ENCODE measurements at regions not wholly inside any gene's neighbourhood (a gene's known extent, or its start where the extent isn't known, plus 50 kb on each side); places are given as distances from the start of the nearest gene placed in this dataset.

DNA sequence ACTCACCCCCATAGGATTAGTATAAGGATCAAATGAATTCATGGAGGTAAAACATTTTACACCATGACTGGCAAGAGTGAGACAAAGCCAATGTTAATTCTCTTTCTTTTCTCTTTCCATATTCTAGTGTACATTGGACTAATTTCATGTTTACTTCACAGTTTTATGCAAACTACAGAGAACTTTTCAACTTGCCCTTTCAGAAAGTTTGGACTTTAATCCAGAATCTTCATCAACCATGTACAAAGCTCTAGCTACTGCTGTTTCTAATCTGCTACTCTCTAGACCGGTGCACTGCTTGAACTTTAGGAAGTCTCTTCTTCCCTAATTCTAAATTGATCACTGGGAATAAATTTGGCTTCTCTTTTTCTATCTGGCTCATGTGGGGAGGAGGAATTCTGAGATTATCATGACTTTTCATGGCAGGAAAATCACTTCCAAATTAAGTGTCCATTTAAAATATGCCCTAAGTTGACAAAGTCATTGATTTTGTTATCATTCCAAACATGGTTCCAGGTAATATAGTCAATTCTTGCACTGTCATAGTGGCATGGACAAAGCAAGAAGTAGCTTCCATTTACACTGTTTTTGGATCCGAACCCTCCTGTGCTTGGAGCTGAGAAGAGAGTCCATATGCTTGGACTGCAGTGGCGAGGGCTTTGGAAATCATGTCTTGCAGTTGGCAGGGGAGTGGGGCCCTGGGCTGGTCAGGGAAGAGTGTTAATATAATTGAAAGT, 903.3 kb downstream of the CCSER2 start:
- no peak for DNase-seq
- 81 to 84% methylated on average over 2 to 3 of the region's 3 CpGs for WGBS, 2 donors (ENCODE audit: low coverage in 1 of 2)
- H3K27ac ChIP-seq = no peak overlapping the region
- intact Hi-C loops (cut with DNase I; ENCODE audit: low total_unique reads) (no loop called here), in situ Hi-C loops (cut with MboI; ENCODE audit: low pct_ligation_motif_present in 1 of 4, low pct_unique_long_range_greater_than_20kb in 1 of 4, low sequenced_read_pairs in 3 of 4) (no loop called here)
- no peak overlapping the region for H3K4me3 ChIP-seq
- no peaks in the 10 kb centered on the region for H3K36me3 ChIP-seq
- no peaks in the 10 kb centered on the region for H3K9me3 ChIP-seq
- H3K4me1 ChIP-seq = no peaks in the 10 kb centered on the region
- TF ChIP-seq, protein P1, sequence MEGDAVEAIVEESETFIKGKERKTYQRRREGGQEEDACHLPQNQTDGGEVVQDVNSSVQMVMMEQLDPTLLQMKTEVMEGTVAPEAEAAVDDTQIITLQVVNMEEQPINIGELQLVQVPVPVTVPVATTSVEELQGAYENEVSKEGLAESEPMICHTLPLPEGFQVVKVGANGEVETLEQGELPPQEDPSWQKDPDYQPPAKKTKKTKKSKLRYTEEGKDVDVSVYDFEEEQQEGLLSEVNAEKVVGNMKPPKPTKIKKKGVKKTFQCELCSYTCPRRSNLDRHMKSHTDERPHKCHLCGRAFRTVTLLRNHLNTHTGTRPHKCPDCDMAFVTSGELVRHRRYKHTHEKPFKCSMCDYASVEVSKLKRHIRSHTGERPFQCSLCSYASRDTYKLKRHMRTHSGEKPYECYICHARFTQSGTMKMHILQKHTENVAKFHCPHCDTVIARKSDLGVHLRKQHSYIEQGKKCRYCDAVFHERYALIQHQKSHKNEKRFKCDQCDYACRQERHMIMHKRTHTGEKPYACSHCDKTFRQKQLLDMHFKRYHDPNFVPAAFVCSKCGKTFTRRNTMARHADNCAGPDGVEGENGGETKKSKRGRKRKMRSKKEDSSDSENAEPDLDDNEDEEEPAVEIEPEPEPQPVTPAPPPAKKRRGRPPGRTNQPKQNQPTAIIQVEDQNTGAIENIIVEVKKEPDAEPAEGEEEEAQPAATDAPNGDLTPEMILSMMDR (IDR thresholded peaks at IDR 0.05) = no peak
- TF ChIP-seq EP300 (IDR thresholded peaks at IDR 0.05; ENCODE audit: low read depth) (no peak), POLR2AphosphoS5 (IDR thresholded peaks at IDR 0.05) (no peak), POLR2A (IDR thresholded peaks at IDR 0.05) (no peak)
- no peaks in the 10 kb centered on the region for H3K27me3 ChIP-seq

DNA sequence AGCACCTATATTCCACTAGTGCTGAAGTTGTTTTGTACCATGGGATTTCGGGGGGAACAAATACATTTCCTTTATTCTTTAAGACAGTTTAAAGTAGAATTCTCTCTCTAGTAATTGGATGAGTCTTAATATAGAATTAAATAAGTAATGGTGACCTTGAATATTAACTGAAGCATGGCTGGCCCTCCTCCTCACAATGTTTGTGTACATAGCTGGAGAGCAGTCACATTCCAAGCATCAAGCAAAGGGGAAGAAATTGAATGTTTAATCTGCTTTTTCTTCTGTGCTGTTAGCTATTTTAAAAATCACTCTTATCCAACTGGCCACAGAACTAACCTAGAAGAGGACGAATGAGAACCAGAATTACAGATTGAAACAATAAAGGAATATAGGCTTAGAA, 906.9 kb downstream of the CCSER2 start:
- H3K9me3 ChIP-seq = no peaks in the 10 kb centered on the region
- H3K36me3 ChIP-seq = no peaks in the 10 kb centered on the region
- no peaks in the 10 kb centered on the region for H3K4me1 ChIP-seq
- intact Hi-C loops (cut with DNase I; ENCODE audit: low total_unique reads) (no loop called here), in situ Hi-C loops (cut with MboI; ENCODE audit: low pct_ligation_motif_present in 1 of 4, low pct_unique_long_range_greater_than_20kb in 1 of 4, low sequenced_read_pairs in 3 of 4) (no loop called here)
- no peak for DNase-seq
- H3K4me3 ChIP-seq = no peak overlapping the region
- no peaks in the 10 kb centered on the region for H3K27me3 ChIP-seq
- WGBS, 2 donors (ENCODE audit: low coverage in 1 of 2) = 46 to 59% methylated on average over 1 to 2 of the region's 2 CpGs
- TF ChIP-seq, protein P1 (IDR thresholded peaks at IDR 0.05) = no peak
- TF ChIP-seq POLR2A (IDR thresholded peaks at IDR 0.05) = no peak
- no peak for TF ChIP-seq EP300 (IDR thresholded peaks at IDR 0.05; ENCODE audit: low read depth)
- no peak for TF ChIP-seq POLR2AphosphoS5 (IDR thresholded peaks at IDR 0.05)
- no peak overlapping the region for H3K27ac ChIP-seq

DNA sequence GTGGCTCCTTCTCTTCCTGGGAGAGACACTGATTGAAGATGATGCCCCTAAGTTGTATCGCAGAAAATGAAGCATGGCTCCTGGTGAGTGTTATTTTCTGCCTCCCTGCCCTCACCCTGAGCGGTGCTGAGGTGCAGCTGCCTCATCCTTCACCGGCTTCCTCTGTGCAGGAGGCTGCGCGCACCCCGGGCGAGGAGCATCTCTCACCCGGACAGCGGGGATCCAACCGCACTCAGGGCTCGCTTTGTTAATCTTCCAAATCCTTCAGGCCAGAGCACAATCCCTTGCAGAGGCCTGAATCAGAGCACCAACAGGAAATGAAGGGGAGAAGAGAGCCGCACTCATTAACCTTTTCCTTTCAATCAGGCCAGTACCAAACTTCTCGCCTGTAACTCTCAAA, 910.3 kb downstream of the CCSER2 start:
- intact Hi-C loops (cut with DNase I; ENCODE audit: low total_unique reads) = no loop called here
- H3K4me3 ChIP-seq = no peak overlapping the region
- no peak for DNase-seq
- TF ChIP-seq EP300 (IDR thresholded peaks at IDR 0.05; ENCODE audit: low read depth) (no peak), POLR2A (IDR thresholded peaks at IDR 0.05) (no peak), POLR2AphosphoS5 (IDR thresholded peaks at IDR 0.05) (no peak)
- TF ChIP-seq, protein P1 (IDR thresholded peaks at IDR 0.05) = no peak
- no peaks in the 10 kb centered on the region for H3K4me1 ChIP-seq
- no peak overlapping the region for H3K27ac ChIP-seq
- no peaks in the 10 kb centered on the region for H3K27me3 ChIP-seq
- 85% methylated on average over 13 of the region's 13 CpGs; no CpG with 5 or more reads in 1 of the 2 donors for WGBS, 2 donors (ENCODE audit: low coverage in 1 of 2)
- in situ Hi-C loops (cut with MboI; ENCODE audit: low pct_ligation_motif_present in 1 of 4, low pct_unique_long_range_greater_than_20kb in 1 of 4, low sequenced_read_pairs in 3 of 4) = no loop called here
- H3K36me3 ChIP-seq = no peaks in the 10 kb centered on the region
- H3K9me3 ChIP-seq = no peaks in the 10 kb centered on the region

DNA sequence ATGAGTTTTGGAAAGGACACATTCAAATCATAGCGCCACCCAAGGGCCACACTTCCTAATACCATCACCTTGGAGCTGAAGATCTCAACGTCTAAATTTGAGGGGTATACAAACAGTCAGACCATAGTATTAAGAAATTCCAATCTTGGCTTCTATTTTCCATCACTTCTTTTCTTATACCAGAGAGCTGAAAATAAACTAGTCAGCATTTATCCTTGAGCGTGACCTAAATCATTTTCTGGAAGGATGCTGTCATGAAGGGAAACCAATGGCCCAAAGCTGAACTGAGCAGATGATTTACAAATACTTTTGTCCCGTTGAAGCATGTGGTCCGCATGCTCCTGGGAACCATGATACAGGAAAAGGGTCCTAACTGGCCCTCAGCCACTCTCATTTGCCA, 921.9 kb downstream of the CCSER2 start:
- H3K27me3 ChIP-seq = no peaks in the 10 kb centered on the region
- no peaks in the 10 kb centered on the region for H3K4me1 ChIP-seq
- no peak overlapping the region for H3K4me3 ChIP-seq
- DNase-seq = no peak
- intact Hi-C loops (cut with DNase I; ENCODE audit: low total_unique reads) = no loop called here
- H3K27ac ChIP-seq = no peak overlapping the region
- H3K36me3 ChIP-seq = no peaks in the 10 kb centered on the region
- 81 to 100% methylated on average over 2 to 5 of the region's 5 CpGs for WGBS, 2 donors (ENCODE audit: low coverage in 1 of 2)
- in situ Hi-C loops (cut with MboI; ENCODE audit: low pct_ligation_motif_present in 1 of 4, low pct_unique_long_range_greater_than_20kb in 1 of 4, low sequenced_read_pairs in 3 of 4) = no loop called here
- TF ChIP-seq POLR2AphosphoS5 (IDR thresholded peaks at IDR 0.05) (no peak), POLR2A (IDR thresholded peaks at IDR 0.05) (no peak), EP300 (IDR thresholded peaks at IDR 0.05; ENCODE audit: low read depth) (no peak)
- TF ChIP-seq, protein P1 (IDR thresholded peaks at IDR 0.05) = no peak
- H3K9me3 ChIP-seq = no peaks in the 10 kb centered on the region

All from transverse colon (tissue), 4 donors.